ENCODE measurements at regions not wholly inside any gene's neighbourhood (a gene's known extent, or its start where the extent isn't known, plus 50 kb on each side); places are given as distances from the start of the nearest gene placed in this dataset.

GRCh38 chr5:154546719-154547118 lies 68.7 kb upstream of the HAND1 start:
- peaks cover 0 to 8% (median 0%) of the 10 kb centered on the region in 3 donors for H3K27me3 ChIP-seq (ENCODE audit: control insufficient read depth in 3 of 3, insufficient read depth in 3 of 3, low read length in 2 of 3)
- no peak overlapping the region for H3K27ac ChIP-seq (ENCODE audit: low read depth in 1 of 2, low read length in 1 of 2)
- H3K36me3 ChIP-seq (ENCODE audit: control insufficient read depth in 4 of 4, insufficient read depth in 4 of 4, low read length in 4 of 4), result no peaks in the 10 kb centered on the region
- no peaks in the 10 kb centered on the region for H3K9me3 ChIP-seq (ENCODE audit: control insufficient read depth in 4 of 4, insufficient read depth in 3 of 4, low read length in 3 of 4)
- 89 to 92% methylated on average over 5 of the region's 5 CpGs for WGBS, 2 donors
- H3K9ac ChIP-seq (ENCODE audit: insufficient read depth in 1 of 2, low read length in 2 of 2), result no peak overlapping the region
- H3K4me3 ChIP-seq, result no peak overlapping the region
- H3K4me1 ChIP-seq (ENCODE audit: control insufficient read depth in 5 of 5, insufficient read depth in 5 of 5, low read length in 5 of 5), result no peaks in the 10 kb centered on the region
- ATAC-seq (ENCODE audit: insufficient read depth, low FRiP score), result no peak
- TF ChIP-seq CTCF (IDR thresholded peaks at IDR 0.05; ENCODE audit: control extremely low read depth, extremely low read depth), result no peak
- DNase-seq, result no peak

- H3K4me3 ChIP-seq, result no peak overlapping the region
- ATAC-seq (ENCODE audit: insufficient read depth, low FRiP score) (no peak), DNase-seq (no peak)
- H3K9ac ChIP-seq (ENCODE audit: insufficient read depth in 1 of 2, low read length in 2 of 2), result no peak overlapping the region
- TF ChIP-seq CTCF (IDR thresholded peaks at IDR 0.05; ENCODE audit: control extremely low read depth, extremely low read depth), result no peak
- no peak overlapping the region for H3K27ac ChIP-seq (ENCODE audit: low read depth in 1 of 2, low read length in 1 of 2)
- no peaks in the 10 kb centered on the region for H3K36me3 ChIP-seq (ENCODE audit: control insufficient read depth in 4 of 4, insufficient read depth in 4 of 4, low read length in 4 of 4)
- 63 to 80% methylated on average over 3 of the region's 3 CpGs for WGBS, 2 donors
- H3K27me3 ChIP-seq (ENCODE audit: control insufficient read depth in 3 of 3, insufficient read depth in 3 of 3, low read length in 2 of 3), result peaks cover 0 to 8% (median 0%) of the 10 kb centered on the region in 3 donors
- no peaks in the 10 kb centered on the region for H3K9me3 ChIP-seq (ENCODE audit: control insufficient read depth in 4 of 4, insufficient read depth in 3 of 4, low read length in 3 of 4)
- H3K4me1 ChIP-seq (ENCODE audit: control insufficient read depth in 5 of 5, insufficient read depth in 5 of 5, low read length in 5 of 5), result no peaks in the 10 kb centered on the region
Observed at GRCh38 chr5:154544646-154545045, 66.6 kb upstream of the HAND1 start.

- Histone ChIP-seq H3K4me1 (ENCODE audit: control insufficient read depth in 5 of 5, insufficient read depth in 5 of 5, low read length in 5 of 5) (no peaks in the 10 kb centered on the region), H3K9me3 (ENCODE audit: control insufficient read depth in 4 of 4, insufficient read depth in 3 of 4, low read length in 3 of 4) (no peaks in the 10 kb centered on the region), H3K27me3 (ENCODE audit: control insufficient read depth in 3 of 3, insufficient read depth in 3 of 3, low read length in 2 of 3) (peaks cover 0 to 12% (median 0%) of the 10 kb centered on the region in 3 donors), H3K27ac (ENCODE audit: low read depth in 1 of 2, low read length in 1 of 2) (no peak overlapping the region), H3K4me3 (no peak overlapping the region), H3K9ac (ENCODE audit: insufficient read depth in 1 of 2, low read length in 2 of 2) (no peak overlapping the region), H3K36me3 (ENCODE audit: control insufficient read depth in 4 of 4, insufficient read depth in 4 of 4, low read length in 4 of 4) (no peaks in the 10 kb centered on the region)
- 58 to 74% methylated on average over 5 of the region's 5 CpGs for WGBS, 2 donors
- DNase-seq, result no peak
- no peak for TF ChIP-seq CTCF (IDR thresholded peaks at IDR 0.05; ENCODE audit: control extremely low read depth, extremely low read depth)
- no peak for ATAC-seq (ENCODE audit: insufficient read depth, low FRiP score)
Observed at GRCh38 chr5:154543380-154543779, 65.4 kb upstream of the HAND1 start.

GRCh38 chr5:154542581-154542980 lies 64.6 kb upstream of the HAND1 start:
- Histone ChIP-seq H3K36me3 (ENCODE audit: control insufficient read depth in 4 of 4, insufficient read depth in 4 of 4, low read length in 4 of 4) (no peaks in the 10 kb centered on the region), H3K9ac (ENCODE audit: insufficient read depth in 1 of 2, low read length in 2 of 2) (no peak overlapping the region), H3K27ac (ENCODE audit: low read depth in 1 of 2, low read length in 1 of 2) (no peak overlapping the region), H3K4me1 (ENCODE audit: control insufficient read depth in 5 of 5, insufficient read depth in 5 of 5, low read length in 5 of 5) (no peaks in the 10 kb centered on the region), H3K27me3 (ENCODE audit: control insufficient read depth in 3 of 3, insufficient read depth in 3 of 3, low read length in 2 of 3) (peaks cover 0 to 12% (median 0%) of the 10 kb centered on the region in 3 donors), H3K4me3 (no peak overlapping the region), H3K9me3 (ENCODE audit: control insufficient read depth in 4 of 4, insufficient read depth in 3 of 4, low read length in 3 of 4) (no peaks in the 10 kb centered on the region)
- DNase-seq (no peak), ATAC-seq (ENCODE audit: insufficient read depth, low FRiP score) (no peak)
- no peak for TF ChIP-seq CTCF (IDR thresholded peaks at IDR 0.05; ENCODE audit: control extremely low read depth, extremely low read depth)
- 64 to 82% methylated on average over 5 of the region's 5 CpGs for WGBS, 2 donors
